ENCODE measurements at regions not wholly inside any gene's neighbourhood (a gene's known extent, or its start where the extent isn't known, plus 50 kb on each side); places are given as distances from the start of the nearest gene placed in this dataset.

DNA sequence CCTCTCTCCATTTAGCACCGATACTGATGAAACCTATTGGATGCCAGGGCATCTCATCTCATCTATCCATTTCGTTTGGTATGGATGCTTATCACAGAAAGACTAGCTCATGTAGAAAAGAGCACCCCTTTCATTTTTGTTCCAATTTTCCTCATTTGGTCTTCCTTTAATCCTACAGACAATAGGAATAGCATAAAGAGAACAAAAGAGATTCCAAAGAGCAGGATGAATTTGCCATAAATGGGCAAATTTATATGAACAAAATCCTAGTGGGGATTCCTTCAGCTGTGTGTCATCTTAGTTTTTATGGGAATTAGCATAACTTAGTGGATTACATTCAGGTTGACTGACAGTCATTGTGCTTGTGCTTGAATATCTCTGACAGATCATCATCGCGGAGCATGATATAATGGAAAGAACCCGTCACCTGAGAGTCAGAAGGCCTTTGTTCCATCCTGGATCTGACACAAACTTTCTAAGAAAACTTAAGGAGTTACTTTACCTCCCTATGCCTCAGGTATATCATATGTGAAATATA, 777.5 kb upstream of the ADGRL2 start:
- TF ChIP-seq POLR2A (IDR thresholded peaks at IDR 0.05; ENCODE audit: low read depth, low read length), result no peak
- DNase-seq (ENCODE audit: insufficient read length, low spot score), result no peak
- FAIRE-seq, result no peak

GRCh38 chr1:81021134-81021533, 779.6 kb upstream of the ADGRL2 start:
- TF ChIP-seq POLR2A (IDR thresholded peaks at IDR 0.05; ENCODE audit: low read depth, low read length), result no peak
- FAIRE-seq (no peak), DNase-seq (ENCODE audit: insufficient read length, low spot score) (no peak)

DNA sequence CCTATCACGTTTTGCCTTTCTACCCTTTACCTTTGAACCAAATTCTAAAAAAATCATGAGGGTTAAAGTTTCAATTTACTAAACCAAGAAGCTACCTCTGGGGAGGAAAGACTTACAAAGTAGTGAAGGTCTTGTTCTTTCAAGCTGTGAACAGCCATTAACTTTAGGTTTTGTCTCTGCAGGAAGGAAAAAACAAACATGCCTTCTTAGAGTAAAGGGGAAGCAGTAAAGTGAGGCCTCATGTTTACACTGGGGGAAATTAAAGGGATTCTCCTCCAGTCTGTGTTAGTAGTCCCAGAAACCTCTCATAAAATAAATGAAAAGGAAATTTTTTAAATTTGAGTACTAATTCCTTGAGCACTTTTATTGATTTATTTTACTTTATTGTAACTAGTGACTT, 780.2 kb upstream of the ADGRL2 start:
- FAIRE-seq (no peak), DNase-seq (ENCODE audit: insufficient read length, low spot score) (no peak)
- no peak for TF ChIP-seq POLR2A (IDR thresholded peaks at IDR 0.05; ENCODE audit: low read depth, low read length)

DNA sequence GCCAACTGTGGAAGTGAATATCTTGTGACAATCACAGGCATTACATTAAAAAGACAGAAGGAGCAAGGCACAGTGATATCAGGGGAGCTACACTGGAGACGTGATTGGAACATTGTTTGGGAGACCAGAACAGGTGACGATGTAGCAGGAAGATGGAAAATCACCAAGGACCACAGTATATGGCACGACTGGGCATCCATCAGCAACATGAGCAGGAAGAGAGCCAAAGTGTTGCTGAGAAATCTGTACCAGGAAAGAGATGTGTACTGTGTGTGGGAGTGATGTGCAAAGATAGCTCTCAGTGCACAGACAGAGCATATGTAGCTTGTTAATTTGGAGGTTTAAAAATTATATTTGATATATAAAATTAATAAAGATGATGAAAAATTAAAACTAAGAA, 790.6 kb upstream of the ADGRL2 start:
- FAIRE-seq, result no peak
- no peak for DNase-seq (ENCODE audit: insufficient read length, low spot score)
- no peak for TF ChIP-seq POLR2A (IDR thresholded peaks at IDR 0.05; ENCODE audit: low read depth, low read length)

DNA sequence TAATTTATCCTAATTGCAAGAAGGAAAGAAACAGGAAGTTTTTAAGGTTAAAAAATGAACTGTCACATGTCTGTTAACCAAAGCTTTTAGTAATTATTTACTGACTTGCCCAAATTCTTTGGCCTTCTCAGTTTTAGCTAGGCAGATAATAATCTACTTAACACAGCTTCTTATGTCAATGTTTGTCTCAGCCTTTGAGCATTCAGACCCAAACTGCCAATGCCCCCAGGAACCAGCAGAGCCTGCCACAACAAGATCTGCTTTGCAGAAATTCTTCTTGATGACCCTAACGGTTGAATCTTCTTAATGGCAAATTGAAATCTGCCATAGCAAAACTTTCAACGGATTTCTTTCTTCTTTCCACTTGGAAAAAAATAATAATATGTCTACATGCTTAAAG, 792.4 kb upstream of the ADGRL2 start:
- no peak for DNase-seq (ENCODE audit: insufficient read length, low spot score)
- no peak for FAIRE-seq
- TF ChIP-seq POLR2A (IDR thresholded peaks at IDR 0.05; ENCODE audit: low read depth, low read length), result no peak

DNA sequence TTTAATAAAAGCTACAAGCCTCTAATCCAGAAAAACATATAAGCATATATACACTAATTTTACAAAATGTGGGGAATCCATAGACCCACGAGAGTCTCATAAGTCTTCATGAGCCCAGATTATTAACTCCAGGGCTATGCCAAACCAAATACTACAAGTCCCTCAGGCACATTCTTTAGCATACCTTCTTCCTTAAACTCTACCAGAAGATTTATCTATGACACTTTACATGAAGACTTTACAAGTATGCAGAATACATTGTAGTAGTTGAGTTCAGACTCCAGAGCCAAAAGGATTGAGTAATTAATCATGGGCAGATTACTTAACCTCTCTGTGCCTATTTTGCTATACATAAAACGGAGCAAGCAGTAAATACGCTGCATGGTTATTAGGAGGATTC, 793.7 kb upstream of the ADGRL2 start:
- DNase-seq (ENCODE audit: insufficient read length, low spot score) (no peak), FAIRE-seq (no peak)
- TF ChIP-seq POLR2A (IDR thresholded peaks at IDR 0.05; ENCODE audit: low read depth, low read length), result no peak

GRCh38 chr1:81006502-81006901, 794.2 kb upstream of the ADGRL2 start:
- FAIRE-seq (no peak), DNase-seq (ENCODE audit: insufficient read length, low spot score) (no peak)
- TF ChIP-seq POLR2A (IDR thresholded peaks at IDR 0.05; ENCODE audit: low read depth, low read length), result no peak

- DNase-seq (ENCODE audit: insufficient read length, low spot score), result no peak
- FAIRE-seq, result no peak
Measured at GRCh38 chr1:81004011-81004410, 796.7 kb upstream of the ADGRL2 start.

DNA sequence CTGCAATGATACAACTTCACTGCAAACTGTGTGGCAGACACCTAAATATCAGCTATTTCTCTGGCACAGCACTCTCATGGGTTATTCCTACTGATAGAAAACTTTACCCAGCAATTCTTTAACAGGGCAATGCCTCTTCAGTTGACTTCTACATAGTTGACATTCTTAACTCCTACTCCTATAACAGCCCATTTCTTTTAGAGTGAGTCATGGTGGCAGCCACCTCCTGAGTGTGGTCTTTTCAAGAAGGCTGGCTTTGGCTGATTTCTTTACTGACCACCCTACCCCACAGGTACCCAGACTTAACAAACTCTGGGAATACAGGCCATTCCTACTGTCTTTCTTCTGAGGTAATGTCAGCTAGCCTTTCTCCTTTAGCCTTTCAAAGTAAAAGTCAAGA, 805.8 kb upstream of the ADGRL2 start:
- DNase-seq (ENCODE audit: insufficient read length, low spot score) (peak; percentile 1), FAIRE-seq (peak; percentile 36)

More at GRCh38 chr1:81004011-81004410, 796.7 kb upstream of the ADGRL2 start:
- no peak for TF ChIP-seq POLR2A (IDR thresholded peaks at IDR 0.05; ENCODE audit: low read depth, low read length)

DNA sequence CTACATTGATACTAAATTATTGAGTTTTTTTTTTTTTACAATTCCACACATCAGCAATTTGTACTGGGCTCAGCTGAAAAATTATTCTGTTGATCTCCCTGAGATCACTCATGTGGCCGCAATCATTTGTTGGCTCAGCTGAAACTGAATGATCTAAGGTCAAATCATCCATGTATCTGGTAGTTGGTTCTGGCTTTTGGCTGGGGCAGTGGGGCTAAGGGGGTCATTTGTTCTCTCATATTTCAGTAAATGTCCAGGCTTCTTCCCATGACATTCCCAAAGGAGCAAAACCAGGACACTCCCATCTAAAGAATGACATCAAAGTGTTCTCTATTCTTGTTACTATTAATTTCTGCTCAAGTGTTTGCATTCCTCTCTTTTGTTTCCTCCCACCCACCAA, 806.7 kb upstream of the ADGRL2 start:
- DNase-seq (ENCODE audit: insufficient read length, low spot score) (no peak), FAIRE-seq (no peak)
- TF ChIP-seq POLR2A (IDR thresholded peaks at IDR 0.05; ENCODE audit: low read depth, low read length), result no peak

More for the DNA sequence above, 805.8 kb upstream of the ADGRL2 start:
- TF ChIP-seq POLR2A (IDR thresholded peaks at IDR 0.05; ENCODE audit: low read depth, low read length), result no peak

GRCh38 chr1:80993154-80993980, 807.4 kb upstream of the ADGRL2 start:
- no peak for DNase-seq (ENCODE audit: insufficient read length, low spot score)
- TF ChIP-seq POLR2A (IDR thresholded peaks at IDR 0.05; ENCODE audit: low read depth, low read length), result no peak
- no peak for FAIRE-seq

DNA sequence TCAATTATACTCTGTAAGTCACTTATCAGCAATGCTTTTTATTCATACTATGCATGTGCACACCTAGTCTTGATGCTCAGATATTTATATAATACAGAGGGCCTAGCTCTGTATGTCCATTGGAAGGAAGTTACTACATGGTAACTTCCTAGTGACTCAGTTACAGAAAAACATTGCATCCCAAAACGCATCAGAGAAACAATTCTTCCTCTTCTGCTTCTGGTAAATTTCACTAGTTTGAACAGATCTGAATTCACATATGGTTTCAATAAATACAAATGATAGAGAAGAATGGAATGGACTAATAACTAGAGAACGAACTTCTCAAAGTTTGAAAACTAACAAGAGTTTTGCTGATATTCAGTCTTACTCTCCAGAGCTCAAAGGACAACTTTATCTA, 811.3 kb upstream of the ADGRL2 start:
- FAIRE-seq, result no peak
- TF ChIP-seq POLR2A (IDR thresholded peaks at IDR 0.05; ENCODE audit: low read depth, low read length), result no peak
- DNase-seq (ENCODE audit: insufficient read length, low spot score), result no peak

GRCh38 chr1:80988926-80989325, 811.8 kb upstream of the ADGRL2 start:
- FAIRE-seq (no peak), DNase-seq (ENCODE audit: insufficient read length, low spot score) (no peak)
- no peak for TF ChIP-seq POLR2A (IDR thresholded peaks at IDR 0.05; ENCODE audit: low read depth, low read length)

GRCh38 chr1:80987824-80988223, 812.9 kb upstream of the ADGRL2 start:
- no peak for TF ChIP-seq POLR2A (IDR thresholded peaks at IDR 0.05; ENCODE audit: low read depth, low read length)
- no peak for DNase-seq (ENCODE audit: insufficient read length, low spot score)
- no peak for FAIRE-seq

DNA sequence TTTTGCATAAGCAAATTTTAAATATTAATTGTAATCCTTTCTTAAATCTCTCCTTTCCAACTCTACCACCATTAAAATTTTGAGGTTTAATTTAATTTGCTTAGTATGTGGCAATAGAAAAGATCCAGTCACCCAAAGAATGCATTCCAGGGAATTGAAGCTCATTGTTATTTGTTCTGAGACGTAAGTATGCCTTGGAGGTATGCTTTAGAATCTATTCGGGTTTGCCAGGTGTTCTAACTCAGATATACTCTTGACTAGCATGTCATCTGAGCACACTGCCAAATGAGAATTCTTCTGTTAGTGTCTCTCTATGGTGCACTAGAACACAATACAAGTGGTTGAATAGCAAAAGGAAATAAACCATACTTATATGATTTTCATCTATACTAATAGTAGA, 813.6 kb upstream of the ADGRL2 start:
- FAIRE-seq (no peak), DNase-seq (ENCODE audit: insufficient read length, low spot score) (no peak)
- no peak for TF ChIP-seq POLR2A (IDR thresholded peaks at IDR 0.05; ENCODE audit: low read depth, low read length)
